Heart left ventricle (tissue), 13 donors: ENCODE measurements at regions not wholly inside any gene's neighbourhood (a gene's known extent, or its start where the extent isn't known, plus 50 kb on each side); places are given as distances from the start of the nearest gene placed in this dataset.

Experiments used
- POLR2A ChIP-seq, 2 donors: fragments of 450-650 bp; IDR thresholded peaks; one replicate each; pipeline ENCODE4 v1.6.1; 2017; ENCODE audit warnings: antibody characterized with exemption in 2 of 2, mild to moderate bottlenecking in 2 of 2, moderate library complexity in 2 of 2
- TF ChIP-seq, protein P1 (sequence below), 12 donors: fragments of 200-600 bp; sonication (generic) in 4 of 12; IDR thresholded peaks; one replicate each; pipeline versions ENCODE4 v1.5.0 to v1.8.0; 2018 to 2022; ENCODE audit warnings: antibody characterized with exemption in 12 of 12, mild to moderate bottlenecking in 5 of 12
- donor health status: ischemic (EF 13 %, LVEDD 7.1; RV severe dilation, severe dysfunction).
- donor health status: DM: no; HTN: yes; CAD: no.
- donor health status: DM: no; HTN: no; CAD: no.
- donor health status: ischemic (EF 25% LVEDD 6.9; RV normal size, moderate dysfunction).
- donor health status: ischemic (EF 25% LVEDD 5.7; RV mildly dilated, moderate dysfunction).
- donor health status: ischemic (EF 35%, LVEDD 5.7; RV mildly dilated, moderate dysfunction).
- donor health status: nonischemic (EF 11% LVEDD 7.7; RV severe dilation, severe dysfunction).
- donor health status: DM: yes; HTN: yes; CAD: no.
- donor health status: PGD.
- donor health status: ischemic (EF 29% LVEDD 5.4; RV normal size, mild dysfunction).
- donor health status: nonischemic (EF 23%, LVEDD 6.1; RV moderate dilation, normal function).

DNA sequence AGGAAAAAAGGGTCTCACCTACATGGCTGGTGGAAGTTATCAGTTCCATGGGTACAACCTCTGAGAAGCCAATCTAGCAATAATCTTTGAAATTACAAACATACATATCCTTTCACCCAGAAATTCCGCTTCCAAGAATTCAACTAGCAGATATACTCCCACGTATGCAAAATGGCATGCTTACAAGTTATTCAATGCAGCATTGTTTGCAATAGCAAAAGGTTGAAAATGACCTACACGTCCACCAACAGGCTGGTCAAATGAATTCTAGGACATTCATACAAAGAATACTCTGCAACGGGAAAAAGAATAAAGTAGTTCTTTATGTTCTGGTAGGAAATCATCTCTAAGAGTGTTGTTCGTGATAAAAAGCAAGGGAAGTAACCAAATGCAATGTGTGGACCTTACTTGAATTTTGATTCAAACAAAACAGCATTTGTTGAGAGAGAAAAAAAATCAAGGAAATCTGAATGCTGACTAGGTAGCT, 63.7 kb upstream of the NLK start:
- no peak for TF ChIP-seq POLR2A (IDR thresholded peaks at IDR 0.05)
- TF ChIP-seq, protein P1, sequence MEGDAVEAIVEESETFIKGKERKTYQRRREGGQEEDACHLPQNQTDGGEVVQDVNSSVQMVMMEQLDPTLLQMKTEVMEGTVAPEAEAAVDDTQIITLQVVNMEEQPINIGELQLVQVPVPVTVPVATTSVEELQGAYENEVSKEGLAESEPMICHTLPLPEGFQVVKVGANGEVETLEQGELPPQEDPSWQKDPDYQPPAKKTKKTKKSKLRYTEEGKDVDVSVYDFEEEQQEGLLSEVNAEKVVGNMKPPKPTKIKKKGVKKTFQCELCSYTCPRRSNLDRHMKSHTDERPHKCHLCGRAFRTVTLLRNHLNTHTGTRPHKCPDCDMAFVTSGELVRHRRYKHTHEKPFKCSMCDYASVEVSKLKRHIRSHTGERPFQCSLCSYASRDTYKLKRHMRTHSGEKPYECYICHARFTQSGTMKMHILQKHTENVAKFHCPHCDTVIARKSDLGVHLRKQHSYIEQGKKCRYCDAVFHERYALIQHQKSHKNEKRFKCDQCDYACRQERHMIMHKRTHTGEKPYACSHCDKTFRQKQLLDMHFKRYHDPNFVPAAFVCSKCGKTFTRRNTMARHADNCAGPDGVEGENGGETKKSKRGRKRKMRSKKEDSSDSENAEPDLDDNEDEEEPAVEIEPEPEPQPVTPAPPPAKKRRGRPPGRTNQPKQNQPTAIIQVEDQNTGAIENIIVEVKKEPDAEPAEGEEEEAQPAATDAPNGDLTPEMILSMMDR (IDR thresholded peaks at IDR 0.05), result no peak
